ENCODE measurements at regions not wholly inside any gene's neighbourhood (a gene's known extent, or its start where the extent isn't known, plus 50 kb on each side); places are given as distances from the start of the nearest gene placed in this dataset.

- no peak for DNase-seq
Observed at GRCh38 chr2:145644820-145645302, 1124.9 kb upstream of the ZEB2 start.

- no peak for DNase-seq
Observed at GRCh38 chr2:145638675-145639074, 1118.8 kb upstream of the ZEB2 start.

GRCh38 chr2:145635706-145636427, 1115.9 kb upstream of the ZEB2 start:
- DNase-seq, result no peak

GRCh38 chr2:145631561-145631960, 1111.6 kb upstream of the ZEB2 start:
- DNase-seq, result no peak

GRCh38 chr2:145626301-145626700, 1106.4 kb upstream of the ZEB2 start:
- no peak for DNase-seq

DNA sequence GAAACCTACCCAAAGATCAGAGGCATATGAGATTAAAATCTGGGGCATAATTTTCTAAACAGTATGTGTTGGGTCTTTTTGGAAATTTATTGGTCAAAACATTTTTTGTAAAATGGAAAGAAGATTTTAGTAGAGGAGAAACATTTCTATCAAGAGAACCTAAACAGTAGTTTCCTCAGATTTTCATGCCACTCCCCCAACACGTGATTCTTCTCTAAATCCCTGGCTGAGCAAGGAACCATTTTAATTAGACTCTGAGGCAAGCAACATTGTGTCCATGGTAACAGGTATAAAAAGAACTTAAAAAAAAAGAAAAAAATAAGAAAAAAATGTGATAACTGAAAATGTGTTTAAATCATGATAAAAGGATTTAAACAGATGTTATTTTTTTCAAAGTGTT, 1105.2 kb upstream of the ZEB2 start:
- DNase-seq, result no peak

DNA sequence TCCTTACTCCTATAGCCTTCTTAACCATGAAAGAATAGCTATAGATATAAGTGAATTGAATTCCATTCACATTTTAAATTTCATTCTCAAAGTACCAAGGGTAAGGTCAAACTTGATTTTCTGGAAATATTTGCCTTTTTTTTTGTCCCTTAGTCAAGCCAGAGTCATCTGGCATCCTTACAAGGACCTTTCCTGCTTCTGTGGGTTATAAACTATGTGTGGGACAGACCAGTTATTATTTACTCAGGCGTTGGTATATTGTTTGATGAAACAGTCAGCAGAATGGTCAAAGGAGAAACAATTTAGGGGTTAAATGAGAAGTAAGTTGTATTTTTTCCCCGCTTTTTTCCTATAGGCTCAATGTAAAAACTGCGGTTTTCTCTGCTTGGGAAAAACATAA, 1103.2 kb upstream of the ZEB2 start:
- DNase-seq, result no peak

- no peak for DNase-seq
Observed at GRCh38 chr2:145622285-145622684, 1102.4 kb upstream of the ZEB2 start.

DNA sequence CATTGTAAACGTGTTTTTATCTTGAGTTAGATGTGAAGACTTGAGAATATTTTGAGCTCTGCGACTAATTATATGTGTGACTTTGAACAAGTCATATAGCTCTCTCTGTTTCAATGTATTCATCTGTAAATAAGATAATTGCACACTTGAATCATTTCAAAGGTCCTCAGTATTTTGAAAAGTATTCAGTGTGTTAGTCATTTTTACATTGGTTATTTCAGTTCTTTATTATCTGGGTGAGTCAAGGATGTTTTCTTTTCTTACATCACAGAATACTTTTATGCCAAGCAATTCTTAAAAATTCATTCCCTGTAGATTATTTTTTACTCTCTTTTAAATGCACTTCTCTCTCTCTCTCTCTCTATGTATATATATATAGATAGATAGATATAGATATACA, 1098.0 kb upstream of the ZEB2 start:
- no peak for DNase-seq

DNA sequence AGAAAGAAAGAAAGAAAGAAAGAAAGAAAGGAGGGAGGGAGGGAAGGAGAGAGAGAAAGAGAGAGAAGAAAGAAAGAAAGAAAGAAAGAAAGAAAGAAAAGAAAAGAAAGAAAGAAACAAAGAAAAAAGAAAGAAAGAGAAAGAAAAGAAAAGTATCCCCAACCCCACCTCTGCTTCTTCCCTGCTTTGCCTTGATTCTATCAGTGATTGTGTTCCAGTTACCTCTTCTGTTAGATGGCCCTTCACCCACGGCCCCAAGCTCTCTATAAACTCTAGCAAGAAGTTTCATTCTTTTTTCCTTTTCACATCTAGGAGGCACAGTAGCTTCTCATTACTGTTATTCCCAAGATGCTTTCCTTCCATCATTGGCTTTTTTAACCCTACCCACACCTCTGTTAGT, 1097.5 kb upstream of the ZEB2 start:
- no peak for DNase-seq

DNA sequence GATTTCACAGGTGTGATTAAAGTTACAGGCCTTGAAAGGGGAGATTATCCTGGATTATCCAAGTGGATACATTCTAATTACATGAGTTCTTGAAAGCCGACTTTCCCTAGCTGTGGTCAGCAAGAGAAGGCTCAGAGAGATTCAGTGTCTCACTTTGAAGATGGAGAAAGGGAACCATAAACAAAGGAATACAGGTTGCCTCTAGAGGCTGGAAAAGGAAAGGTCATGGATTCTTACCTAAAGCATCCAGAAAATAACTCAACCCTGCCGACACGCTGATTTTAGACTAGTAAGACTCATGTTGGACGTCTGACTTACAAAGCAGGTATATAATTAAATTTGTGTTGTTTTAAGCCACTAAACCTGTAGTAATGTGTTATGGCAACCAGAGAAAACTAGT, 1095.7 kb upstream of the ZEB2 start:
- DNase-seq, result no peak

- DNase-seq, result no peak
Observed at GRCh38 chr2:145609951-145610350, 1090.0 kb upstream of the ZEB2 start.

DNA sequence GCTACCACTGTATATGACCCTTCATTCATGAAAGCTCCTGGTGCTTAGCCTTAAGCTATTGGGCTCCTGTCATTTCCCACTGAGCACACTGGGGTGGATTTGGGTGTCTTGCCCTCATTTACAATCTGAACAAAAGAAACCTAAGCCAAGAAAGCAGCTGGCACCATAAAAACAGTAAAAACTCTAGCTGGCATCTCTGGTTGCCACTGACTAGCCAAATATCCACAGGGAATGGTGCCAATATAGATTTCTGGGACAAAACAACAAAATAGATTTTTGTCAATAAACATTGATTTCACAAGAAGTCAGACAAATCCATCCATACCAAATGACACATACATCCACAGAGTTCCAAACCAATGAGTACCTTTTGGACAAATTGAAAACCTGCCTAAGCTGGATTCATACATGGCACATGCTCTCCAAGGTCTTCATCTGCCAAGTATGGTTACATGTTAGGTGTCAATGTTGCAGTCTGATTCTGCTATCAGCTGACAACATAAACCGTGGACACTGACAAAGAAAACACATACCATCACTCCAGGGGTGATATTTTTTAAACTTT, 1081.5 kb upstream of the ZEB2 start:
- DNase-seq, result no peak

- DNase-seq, result no peak
Observed at GRCh38 chr2:145600811-145601210, 1080.9 kb upstream of the ZEB2 start.

DNA sequence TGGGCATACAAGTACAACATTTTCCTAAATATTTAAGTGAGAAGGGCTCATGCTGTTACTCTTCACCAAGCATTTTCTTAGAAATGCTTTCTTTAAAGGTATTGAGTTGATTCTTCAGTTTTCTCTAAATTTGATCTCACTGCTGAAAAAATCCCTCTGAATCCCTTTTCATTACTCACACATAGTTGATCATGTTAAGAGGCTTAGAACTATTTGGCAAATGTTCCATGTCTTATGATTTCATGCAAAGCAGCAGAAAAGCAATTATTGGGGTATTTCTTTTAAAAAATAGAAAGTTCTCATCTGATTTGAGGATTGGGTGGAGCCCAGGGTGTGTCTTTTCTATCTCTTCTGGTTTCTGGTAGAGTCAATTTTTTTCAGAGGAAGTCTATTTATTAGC, 1079.8 kb upstream of the ZEB2 start:
- no peak for DNase-seq

DNA sequence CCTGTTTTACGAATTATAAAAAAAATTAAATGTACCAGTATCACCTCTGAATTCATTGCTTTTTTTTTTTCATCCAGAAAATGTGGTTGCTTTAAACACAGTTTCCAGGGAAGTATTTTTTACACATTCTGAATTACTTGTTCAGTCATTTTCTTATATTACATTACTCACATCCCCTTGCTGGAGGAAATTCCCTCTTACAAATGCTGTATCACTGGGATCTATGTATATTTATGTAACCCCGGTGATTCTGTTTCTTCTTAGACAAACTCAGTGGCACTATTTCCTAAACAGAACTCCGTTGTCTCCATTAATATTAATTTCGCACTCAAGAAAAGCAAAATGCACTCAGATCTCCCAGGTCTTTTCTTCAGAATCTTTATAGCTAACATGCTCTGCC, 1078.5 kb upstream of the ZEB2 start:
- DNase-seq, result no peak

DNA sequence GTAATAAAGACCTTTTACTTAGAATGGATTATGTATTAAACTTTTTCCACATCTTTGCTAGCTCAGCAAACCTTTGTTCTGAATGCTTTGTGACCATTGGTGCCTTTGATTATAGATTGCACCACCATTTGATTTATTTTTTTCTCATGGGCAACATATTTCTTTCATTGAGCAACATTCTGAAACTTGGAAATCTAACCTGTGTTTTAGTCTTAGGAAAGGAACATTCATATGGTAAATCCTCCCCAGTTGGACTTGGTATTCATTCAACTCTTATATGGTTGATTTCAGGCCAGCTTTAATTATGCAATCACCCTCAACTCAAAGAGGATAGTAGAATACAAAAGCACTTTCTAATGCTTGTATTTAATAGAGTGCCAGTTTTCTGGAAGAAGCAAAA, 1077.9 kb upstream of the ZEB2 start:
- DNase-seq, result no peak

- no peak for DNase-seq
Observed at GRCh38 chr2:145597006-145597405, 1077.1 kb upstream of the ZEB2 start.

DNA sequence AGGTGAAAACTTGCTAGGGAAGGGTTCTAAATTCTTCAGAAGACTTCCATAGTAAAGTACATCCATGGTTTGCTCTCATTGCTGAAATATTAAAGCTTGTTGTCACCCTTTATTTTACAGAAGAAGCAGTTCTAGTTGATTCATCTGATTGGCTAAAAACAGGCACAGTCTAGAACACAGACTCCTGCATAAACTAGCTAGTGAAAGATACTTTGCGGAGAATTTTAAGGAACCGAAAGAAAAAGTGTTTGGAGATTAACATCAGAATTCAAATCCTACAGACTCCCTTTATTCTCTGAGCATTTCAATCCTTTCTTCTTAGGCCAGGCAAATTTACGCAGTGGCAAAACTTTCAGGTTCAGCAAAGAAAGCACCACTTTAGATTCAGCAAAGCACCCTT, 1076.5 kb upstream of the ZEB2 start:
- DNase-seq, result no peak

DNA sequence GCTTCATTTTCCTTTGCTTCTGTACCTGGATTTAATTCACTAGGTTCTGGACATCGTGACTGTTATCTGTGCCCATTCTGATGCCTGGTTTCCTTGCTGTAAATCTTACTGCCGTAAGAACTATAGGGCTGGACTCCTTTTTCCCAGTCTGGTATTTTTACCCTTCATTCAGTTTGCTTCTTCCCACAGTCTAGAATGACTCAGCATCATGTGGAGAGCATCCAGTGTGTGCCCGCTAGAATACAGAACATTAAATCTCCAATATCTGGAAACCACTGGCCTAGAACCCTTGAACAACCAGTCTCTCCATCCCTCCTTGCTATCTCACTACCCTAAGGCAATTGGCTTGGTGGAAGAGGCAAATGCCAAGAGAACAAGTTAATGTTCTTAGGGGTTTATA, 1075.4 kb upstream of the ZEB2 start:
- DNase-seq, result no peak

DNA sequence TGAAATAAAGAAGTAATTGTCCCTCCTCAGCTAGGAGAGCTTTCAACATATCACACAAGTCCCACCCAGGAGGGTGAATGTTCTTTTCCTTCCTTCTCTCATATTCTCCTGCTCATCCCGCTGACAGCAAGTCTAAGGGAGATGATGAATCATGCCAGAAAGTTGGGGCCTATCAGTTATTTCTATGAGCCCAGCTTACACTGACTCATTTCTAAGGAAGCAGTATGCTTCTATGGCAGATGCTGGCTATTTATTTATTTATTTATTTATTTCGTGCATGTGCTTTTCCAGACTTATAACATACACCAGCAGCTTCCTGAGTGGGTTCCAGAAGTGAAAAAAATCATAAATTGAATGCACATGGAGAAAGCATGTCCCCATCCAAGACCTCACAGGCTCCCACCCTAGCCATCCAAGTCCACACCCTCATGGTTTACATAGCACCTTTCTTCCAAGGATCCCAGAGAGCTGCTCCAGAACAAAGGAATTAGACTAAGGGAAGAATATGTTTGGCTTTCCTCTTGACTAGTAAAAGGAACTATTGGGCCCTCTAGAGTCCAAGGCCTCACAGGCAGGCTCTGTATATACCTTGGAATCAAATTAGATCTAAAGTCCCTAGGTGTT, 1074.2 kb upstream of the ZEB2 start:
- DNase-seq, result no peak

- DNase-seq, result no peak
Observed at GRCh38 chr2:145593280-145593679, 1073.4 kb upstream of the ZEB2 start.

- no peak for DNase-seq
Observed at GRCh38 chr2:145592361-145592760, 1072.4 kb upstream of the ZEB2 start.

DNA sequence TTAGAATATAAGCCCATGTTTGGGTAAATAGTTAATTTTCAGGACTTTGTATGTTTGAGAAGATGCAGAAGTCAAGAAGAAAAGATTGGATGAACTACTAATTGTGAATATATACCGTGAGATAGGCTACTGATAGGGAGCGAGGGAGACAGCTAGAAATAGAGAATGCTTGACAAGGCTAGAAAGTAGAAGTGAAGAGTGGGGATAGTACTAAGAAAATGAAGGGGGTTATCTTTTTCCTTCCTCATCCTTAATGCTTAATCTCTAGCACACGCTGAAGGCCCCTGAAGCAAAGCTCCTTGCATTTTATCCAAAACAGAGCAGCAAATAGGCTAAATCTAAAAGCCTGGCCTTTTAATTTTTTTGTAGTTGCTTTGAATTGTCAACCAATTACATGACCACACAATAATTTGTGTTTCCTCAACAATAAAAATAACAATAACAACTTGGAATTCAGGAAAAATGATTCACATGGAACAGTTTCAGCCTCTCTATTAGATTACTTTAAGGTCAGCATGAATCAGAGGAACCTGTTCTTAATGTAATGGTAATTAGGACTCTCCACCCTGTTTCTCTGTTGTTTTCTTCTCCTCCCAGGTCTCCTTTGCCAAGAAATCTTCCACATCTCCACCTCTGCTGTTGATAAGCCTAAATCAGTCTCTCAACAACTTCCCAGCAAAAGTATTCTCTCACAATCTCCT, 1071.3 kb upstream of the ZEB2 start:
- no peak for DNase-seq
